HCT116 (cell line): ENCODE measurements at regions not wholly inside any gene's neighbourhood (a gene's known extent, or its start where the extent isn't known, plus 50 kb on each side); places are given as distances from the start of the nearest gene placed in this dataset.

ENCODE experiments used
- ATAC-seq: fragments of 200-7000 bp; cut with Tn5 transposase; 2 replicates; pipeline ENCODE4 v1.9.1; 2020; ENCODE audit warnings: mild to moderate bottlenecking, moderate library complexity
- BruUV-seq: library from RNA; stranded (reverse); fragments of 400-500 nt; replicated peaks from 2 replicates; lab custom pipeline; 2021; lab: Mats Ljungman, UMichigan
- CTCF ChIA-PET: fragments of 300-600 bp; sonication (Branson Sonifier 250); formaldehyde crosslinking; loops from one replicate; lab custom pipeline; 2021; ENCODE audit warnings: antibody characterized with exemption; lab: Charles Lee
- POLR2A ChIA-PET: fragments of 300-600, 350-600 bp; sonication (Branson Sonifier 250); formaldehyde crosslinking; loops from one replicate; lab custom pipeline; 2021; ENCODE audit warnings: antibody characterized with exemption; lab: Charles Lee
- RAD21 ChIA-PET, 2 experiments: fragments of 300-600 bp; sonication (Branson Sonifier 250); formaldehyde crosslinking; loops; one replicate each; lab custom pipeline; 2023; ENCODE audit warnings: low total read pairs in 2 of 2; ENCODE audit not compliant: uncharacterized antibody in 2 of 2, unreplicated experiment in 2 of 2, low non-redundant PET in 1 of 2; lab: Charles Lee
- DNase-seq: peaks from one replicate; pipeline ENCODE4 v3.0.0-alpha.2; 2010; ENCODE audit warnings: low read depth, low spot score
- H2AFZ ChIP-seq: fragments of 200-600 bp; shearing (Covaris generic), sonication (generic); 2 replicates; pipeline ENCODE4 v1.6.1; 2017; ENCODE audit warnings: low read depth, mixed run types, mixed read lengths, antibody characterized with exemption, low read length; ENCODE audit not compliant: poor library complexity, severe bottlenecking
- H3K27ac ChIP-seq: 2 replicates; pipeline ENCODE4 v1.5.1; 2012; ENCODE audit warnings: low read depth, low read length
- H3K27me3 ChIP-seq: fragments of 200-600 bp; sonication (generic); 2 replicates; pipeline ENCODE4 v1.6.1; 2016; ENCODE audit warnings: mixed run types, low read length, mixed read lengths; ENCODE audit not compliant: insufficient read depth
- H3K36me3 ChIP-seq, 2 experiments: fragments of 200-500 bp in 1 of 2; fragments of 200-600 bp in 1 of 2; sonication (Bioruptor generic) in 1 of 2; sonication (generic) in 1 of 2; 2 replicates each; pipeline versions ENCODE4 v1.5.1 to v1.6.1; 2014 to 2016; ENCODE audit warnings: low read length in 2 of 2, inconsistent platforms in 1 of 2, mixed read lengths in 1 of 2, mixed run types in 1 of 2; ENCODE audit not compliant: insufficient read depth in 2 of 2, control insufficient read depth in 1 of 2
- H3K4me1 ChIP-seq, 2 experiments: fragments of 200-600 bp in 1 of 2; sonication (generic) in 1 of 2; 2 replicates each; pipeline versions ENCODE4 v1.5.1 to v1.6.1; 2012 to 2017; ENCODE audit warnings: low read length in 2 of 2, inconsistent platforms in 1 of 2, mild to moderate bottlenecking in 1 of 2, mixed read lengths in 1 of 2, mixed run types in 1 of 2, moderate library complexity in 1 of 2; ENCODE audit not compliant: insufficient read depth in 2 of 2, control insufficient read depth in 1 of 2
- H3K4me2 ChIP-seq: fragments of 200-600 bp; sonication (generic); 2 replicates; pipeline ENCODE4 v1.6.1; 2017; ENCODE audit warnings: mixed run types, low read length, mixed read lengths
- H3K4me3 ChIP-seq, 2 experiments: fragments of 200-600 bp in 1 of 2; sonication (generic) in 1 of 2; replicated peaks in 1 of 2; 2 replicates each; pipeline ENCODE4 v1.5.1; 2011 to 2016; ENCODE audit warnings: low read length in 2 of 2, control low read depth in 1 of 2, low read depth in 1 of 2, mild to moderate bottlenecking in 1 of 2, mixed read lengths in 1 of 2, mixed run types in 1 of 2
- H3K79me2 ChIP-seq: fragments of 200-600 bp; sonication (generic); 2 replicates; pipeline ENCODE4 v1.6.1; 2017; ENCODE audit warnings: mild to moderate bottlenecking, mixed run types, low read length, moderate library complexity, mixed read lengths; ENCODE audit not compliant: insufficient read depth
- H3K9ac ChIP-seq: fragments of 200-600 bp; sonication (generic); 2 replicates; pipeline ENCODE4 v1.6.1; 2016; ENCODE audit warnings: low read length, mixed read lengths
- H3K9me2 ChIP-seq: fragments of 200-600 bp; sonication (generic), shearing (Covaris generic); 2 replicates; pipeline ENCODE4 v1.6.1; 2017; ENCODE audit warnings: mixed run types, mild to moderate bottlenecking, moderate library complexity; ENCODE audit not compliant: insufficient read depth
- H3K9me3 ChIP-seq, 2 experiments: fragments of 200-500 bp in 1 of 2; fragments of 200-600 bp in 1 of 2; sonication (Bioruptor generic) in 1 of 2; sonication (generic) in 1 of 2; 2 replicates each; pipeline ENCODE4 v1.6.1; 2014 to 2017; ENCODE audit warnings: low read length in 2 of 2, mixed read lengths in 2 of 2, inconsistent platforms in 1 of 2, low read depth in 1 of 2, mild to moderate bottlenecking in 1 of 2, mixed run types in 1 of 2, moderate library complexity in 1 of 2; ENCODE audit not compliant: control insufficient read depth in 1 of 2, insufficient read depth in 1 of 2
- H4K20me1 ChIP-seq: fragments of 200-600 bp; sonication (generic), shearing (Covaris generic); 2 replicates; pipeline ENCODE4 v1.6.1; 2017; ENCODE audit warnings: mixed run types, mild to moderate bottlenecking, moderate library complexity; ENCODE audit not compliant: insufficient read depth
- ATF3 ChIP-seq: IDR thresholded peaks from 2 replicates; pipeline ENCODE4 v1.6.1; 2012
- CBX3 ChIP-seq: IDR thresholded peaks from 2 replicates; pipeline ENCODE4 v1.6.1; 2012; ENCODE audit warnings: low read depth
- CEBPB ChIP-seq: IDR thresholded peaks from 2 replicates; pipeline ENCODE4 v1.6.1; 2012; ENCODE audit warnings: low read depth
- EGR1 ChIP-seq: IDR thresholded peaks from 2 replicates; pipeline ENCODE4 v1.6.1; 2012; ENCODE audit warnings: low read depth
- ELF1 ChIP-seq: IDR thresholded peaks from 2 replicates; pipeline ENCODE4 v1.6.1; 2012; ENCODE audit warnings: low read depth, borderline replicate concordance
- EZH2 ChIP-seq: fragments of 200-600 bp; sonication (generic); IDR thresholded peaks from 2 replicates; pipeline ENCODE4 v1.6.1; 2017; ENCODE audit warnings: antibody characterized with exemption, mixed run types
- EZH2phosphoT487 ChIP-seq: fragments of 200-600 bp; IDR thresholded peaks from 2 replicates; pipeline ENCODE4 v1.6.1; 2018; ENCODE audit warnings: antibody characterized with exemption, borderline replicate concordance
- JUND ChIP-seq: IDR thresholded peaks from 2 replicates; pipeline ENCODE4 v1.6.1; 2012
- POLR2AphosphoS5 ChIP-seq: IDR thresholded peaks from 2 replicates; pipeline ENCODE4 v1.6.1; 2011; ENCODE audit warnings: mild to moderate bottlenecking, low read depth, low read length, moderate library complexity
- SIN3A ChIP-seq: IDR thresholded peaks from 2 replicates; pipeline ENCODE4 v1.6.1; 2012; ENCODE audit warnings: low read depth
- SP1 ChIP-seq: IDR thresholded peaks from 2 replicates; pipeline ENCODE4 v1.6.1; 2012; ENCODE audit warnings: low read depth
- SRF ChIP-seq: IDR thresholded peaks from 2 replicates; pipeline ENCODE4 v1.6.1; 2012; ENCODE audit warnings: low read depth
- TCF7L2 ChIP-seq: IDR thresholded peaks from 2 replicates; pipeline ENCODE4 v1.7.0; 2011; ENCODE audit warnings: borderline replicate concordance, inconsistent platforms; ENCODE audit not compliant: insufficient read depth, insufficient read length; ENCODE audit errors: extremely low read depth
- YY1 ChIP-seq: IDR thresholded peaks from 2 replicates; pipeline ENCODE4 v1.6.1; 2011; ENCODE audit warnings: low read length, low read depth, moderate library complexity, mild to moderate bottlenecking; ENCODE audit not compliant: insufficient replicate concordance; ENCODE audit errors: extremely low read depth
- ZNF274 ChIP-seq: fragments of 200-500 bp; sonication (Bioruptor generic); IDR thresholded peaks from 2 replicates; pipeline ENCODE4 v1.6.1; 2014; ENCODE audit warnings: mild to moderate bottlenecking, low read depth, low read length, inconsistent platforms
- intact Hi-C: fragments of 100-400 bp; cut with micrococcal nuclease; formaldehyde crosslinking; loops from 2 replicates; pipeline ENCODE4 v1.10.0; 2022

- no TSS peak for BruUV-seq
- Histone ChIP-seq H2AFZ (no peak overlapping the region), H3K27me3 (no peaks in the 10 kb centered on the region), H3K36me3 (no peaks in the 10 kb centered on the region), H3K4me3 (no peak overlapping the region), H3K9ac (no peak overlapping the region), H3K4me2 (no peak overlapping the region), H3K27ac (no peak overlapping the region), H3K9me3 (peaks cover 0 to 23% of the 10 kb centered on the region in 2 experiments; a peak in 2 of 4 replicates), H3K79me2 (no peaks in the 10 kb centered on the region), H3K4me1 (no peaks in the 10 kb centered on the region), H4K20me1 (no peaks in the 10 kb centered on the region), H3K9me2 (no peaks in the 10 kb centered on the region)
- RAD21 ChIA-PET: no interaction called here
- POLR2A ChIA-PET: no interaction called here
- DNase-seq: no peak
- no peak for ATAC-seq
- CTCF ChIA-PET: no interaction called here
- intact Hi-C loops: no loop called here
- no peak for TF ChIP-seq CEBPB
- no peak for TF ChIP-seq EZH2
- no peak for TF ChIP-seq SRF
- no peak for TF ChIP-seq EGR1
- no peak for TF ChIP-seq TCF7L2
- TF ChIP-seq SP1: no peak
- no peak for TF ChIP-seq JUND
- no peak for TF ChIP-seq CBX3
- no peak for TF ChIP-seq ATF3
- TF ChIP-seq EZH2phosphoT487: no peak
- TF ChIP-seq ZNF274: no peak
These were observed 1280.8 kb upstream of the AUTS2 start for GRCh38 chr7:68317476-68317875.

DNA sequence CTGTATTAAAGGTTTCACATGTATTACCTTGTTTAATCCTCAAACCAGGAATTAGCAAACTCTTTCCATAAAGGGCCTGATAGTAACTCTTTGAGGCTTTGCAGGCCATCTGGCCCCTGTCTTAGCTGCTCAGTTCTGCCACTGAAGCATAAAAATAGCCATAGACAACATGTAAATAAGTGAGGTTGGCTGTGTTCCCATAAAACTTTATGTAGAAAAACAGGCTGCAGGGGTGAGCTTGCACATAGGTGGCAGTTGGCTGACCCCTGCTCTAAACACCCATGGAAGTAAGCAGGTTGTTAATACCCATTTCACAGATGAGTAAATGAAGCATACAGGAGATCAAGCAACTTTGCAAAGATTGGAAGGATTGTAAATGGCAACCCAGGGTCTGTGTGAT lies 1279.2 kb upstream of the AUTS2 start:
- Histone ChIP-seq H3K9me2 (no peaks in the 10 kb centered on the region), H3K27me3 (no peaks in the 10 kb centered on the region), H3K4me3 (no peak overlapping the region), H3K36me3 (no peaks in the 10 kb centered on the region), H2AFZ (no peak overlapping the region), H3K4me2 (no peak overlapping the region), H3K27ac (no peak overlapping the region), H3K79me2 (no peaks in the 10 kb centered on the region), H3K9me3 (peaks cover 0 to 26% of the 10 kb centered on the region in 2 experiments; a peak in 2 of 4 replicates), H4K20me1 (no peaks in the 10 kb centered on the region), H3K4me1 (no peaks in the 10 kb centered on the region), H3K9ac (no peak overlapping the region)
- DNase-seq (no peak), ATAC-seq (no peak)
- POLR2A ChIA-PET: no interaction called here
- no peak for TF ChIP-seq SIN3A
- no peak for TF ChIP-seq EZH2
- no peak for TF ChIP-seq CEBPB
- TF ChIP-seq YY1: no peak
- TF ChIP-seq ZNF274: no peak
- TF ChIP-seq POLR2AphosphoS5: no peak
- no peak for TF ChIP-seq ELF1
- intact Hi-C loops: no loop called here
- CTCF ChIA-PET: no interaction called here
- no TSS peak for BruUV-seq
- RAD21 ChIA-PET: no interaction called here
